HG03432 (cell line): ENCODE measurements at regions not wholly inside any gene's neighbourhood (a gene's known extent, or its start where the extent isn't known, plus 50 kb on each side); places are given as distances from the start of the nearest gene placed in this dataset.

Experiments used
- ATAC-seq: cut with Tn5 transposase; IDR thresholded peaks from one replicate; pipeline ENCODE4 v1.9.1; 2021; ENCODE audit warnings: mild to moderate bottlenecking, moderate library complexity; ENCODE audit not compliant: unreplicated experiment

DNA sequence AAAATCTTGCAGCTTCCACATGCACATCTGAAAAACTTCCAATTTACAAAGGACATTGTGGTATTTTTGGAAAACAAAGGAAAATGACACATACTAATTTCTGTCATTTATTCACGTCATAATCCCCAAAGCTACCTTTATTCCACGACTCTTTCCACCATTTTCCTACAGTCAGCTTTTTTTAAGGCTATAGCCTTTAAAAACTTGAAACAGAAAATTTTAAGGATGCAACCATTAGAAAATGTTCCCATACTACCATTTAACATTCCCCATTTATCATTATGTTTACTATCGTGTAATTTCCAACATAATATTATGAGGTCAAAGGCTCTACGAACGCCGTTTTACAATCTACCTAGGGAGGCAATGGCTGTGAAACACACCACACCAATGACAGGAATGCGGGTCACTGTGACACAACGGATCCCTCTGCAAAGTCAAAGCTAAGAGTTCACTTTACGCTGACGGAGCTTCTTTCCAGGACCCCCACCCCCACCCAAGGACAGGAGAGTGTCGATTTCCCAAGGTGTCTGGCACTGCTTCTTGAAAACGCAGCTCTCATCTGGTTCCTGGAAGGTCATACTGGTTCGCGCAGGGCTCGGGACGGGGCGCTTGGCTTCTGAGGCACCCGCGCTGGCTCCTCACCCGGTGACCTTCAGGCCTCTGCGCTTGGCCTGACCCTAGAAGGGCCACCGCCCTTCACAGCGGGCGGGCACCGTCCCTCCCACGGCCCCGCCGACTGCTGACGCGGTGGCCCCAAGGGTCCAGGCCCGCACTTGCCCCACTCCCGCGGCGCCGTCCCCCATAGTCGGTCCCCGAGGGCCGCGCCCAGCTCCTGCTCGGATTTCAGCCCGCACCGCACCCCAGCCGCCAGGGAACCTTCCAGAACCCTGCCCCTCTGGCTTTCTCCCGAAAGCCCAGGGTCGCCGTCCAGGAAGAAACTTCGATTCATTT is 50.5 kb upstream of the ATF3 start:
- peak; percentile 48 for ATAC-seq

- peak; percentile 96 for ATAC-seq
Observed at GRCh38 chr1:212558693-212559480, 49.7 kb upstream of the ATF3 start.
